ENCODE measurements at regions not wholly inside any gene's neighbourhood (a gene's known extent, or its start where the extent isn't known, plus 50 kb on each side); places are given as distances from the start of the nearest gene placed in this dataset.

GRCh38 chr4:27915822-27916221 lies 1055.2 kb downstream of the STIM2 start:
- TF ChIP-seq POLR2A (IDR thresholded peaks at IDR 0.05; ENCODE audit: low read length) (no peak), PBX3 (IDR thresholded peaks at IDR 0.05) (no peak), CTCF (IDR thresholded peaks at IDR 0.05) (no peak), FOSL2 (IDR thresholded peaks at IDR 0.05) (no peak), FOSL2 (CRISPR knock-in tag; IDR thresholded peaks at IDR 0.05) (no peak), RAD21 (conservative IDR thresholded peaks at IDR 0.05 in 1 of 2, IDR thresholded peaks at IDR 0.05 in 1 of 2) (no peak), PHF8 (IDR thresholded peaks at IDR 0.05; ENCODE audit: borderline replicate concordance, low read depth) (no peak), CHD2 (IDR thresholded peaks at IDR 0.05; ENCODE audit: low read length, partially characterized antibody) (no peak), KDM1A (IDR thresholded peaks at IDR 0.05; ENCODE audit: low read depth) (no peak), HES2 (IDR thresholded peaks at IDR 0.05) (no peak), MYC (IDR thresholded peaks at IDR 0.05; ENCODE audit: borderline replicate concordance, low read length) (no peak), ESRRA (IDR thresholded peaks at IDR 0.05; ENCODE audit: borderline replicate concordance, low read length) (no peak), CBX8 (IDR thresholded peaks at IDR 0.05) (no peak)
